IPS-18a (cell line): ENCODE measurements at regions not wholly inside any gene's neighbourhood (a gene's known extent, or its start where the extent isn't known, plus 50 kb on each side); places are given as distances from the start of the nearest gene placed in this dataset.
"Not testable (repeated sequence)": the region's sequence is repeated elsewhere in the genome, so short reads cannot be mapped to it uniquely, and the experiment has no call there.

Experiments used
- H3K27ac ChIP-seq: one replicate; pipeline ENCODE4 v1.5.1; 2013; ENCODE audit warnings: low read length
- H3K27me3 ChIP-seq: one replicate; pipeline ENCODE4 v1.6.1; 2013; ENCODE audit warnings: mild to moderate bottlenecking, low read length; ENCODE audit not compliant: control insufficient read depth, insufficient read depth
- H3K36me3 ChIP-seq: one replicate; pipeline ENCODE4 v1.6.1; 2013; ENCODE audit warnings: low read depth, low read length; ENCODE audit not compliant: control insufficient read depth
- H3K4me1 ChIP-seq: one replicate; pipeline ENCODE4 v1.6.1; 2013; ENCODE audit warnings: low read depth, low read length; ENCODE audit not compliant: control insufficient read depth
- H3K4me3 ChIP-seq: one replicate; pipeline ENCODE4 v1.5.1; 2013; ENCODE audit warnings: low read length
- H3K9ac ChIP-seq: one replicate; pipeline ENCODE4 v1.6.1; 2013; ENCODE audit warnings: mild to moderate bottlenecking, low read length, moderate library complexity
- H3K9me3 ChIP-seq: one replicate; pipeline ENCODE4 v1.6.1; 2013; ENCODE audit warnings: low read depth, low read length; ENCODE audit not compliant: control insufficient read depth

DNA sequence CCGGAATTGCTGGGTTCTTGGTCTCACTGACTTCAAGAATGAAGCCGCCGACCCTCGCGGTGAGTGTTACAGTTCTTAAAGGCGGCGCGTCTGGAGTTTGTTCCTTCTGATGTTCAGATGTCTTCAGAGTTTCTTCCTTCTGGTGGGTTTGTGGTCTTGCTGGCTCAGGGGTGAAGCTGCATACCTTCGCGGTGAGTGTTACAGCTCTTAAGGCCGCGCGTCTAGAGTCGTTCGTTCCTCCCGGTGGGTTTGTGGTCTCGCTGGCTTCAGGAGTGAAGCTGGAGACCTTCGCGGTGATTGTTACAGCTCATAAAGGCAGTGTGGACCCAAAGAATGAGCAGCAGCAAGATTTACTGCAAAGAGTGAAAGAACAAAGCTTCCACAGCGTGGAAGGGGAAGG is 792.1 kb upstream of the CCDC179 start:
- not testable (repeated sequence) for H3K4me1 ChIP-seq, H3K9me3 ChIP-seq, H3K9ac ChIP-seq, H3K4me3 ChIP-seq, H3K27me3 ChIP-seq, H3K27ac ChIP-seq, H3K36me3 ChIP-seq

DNA sequence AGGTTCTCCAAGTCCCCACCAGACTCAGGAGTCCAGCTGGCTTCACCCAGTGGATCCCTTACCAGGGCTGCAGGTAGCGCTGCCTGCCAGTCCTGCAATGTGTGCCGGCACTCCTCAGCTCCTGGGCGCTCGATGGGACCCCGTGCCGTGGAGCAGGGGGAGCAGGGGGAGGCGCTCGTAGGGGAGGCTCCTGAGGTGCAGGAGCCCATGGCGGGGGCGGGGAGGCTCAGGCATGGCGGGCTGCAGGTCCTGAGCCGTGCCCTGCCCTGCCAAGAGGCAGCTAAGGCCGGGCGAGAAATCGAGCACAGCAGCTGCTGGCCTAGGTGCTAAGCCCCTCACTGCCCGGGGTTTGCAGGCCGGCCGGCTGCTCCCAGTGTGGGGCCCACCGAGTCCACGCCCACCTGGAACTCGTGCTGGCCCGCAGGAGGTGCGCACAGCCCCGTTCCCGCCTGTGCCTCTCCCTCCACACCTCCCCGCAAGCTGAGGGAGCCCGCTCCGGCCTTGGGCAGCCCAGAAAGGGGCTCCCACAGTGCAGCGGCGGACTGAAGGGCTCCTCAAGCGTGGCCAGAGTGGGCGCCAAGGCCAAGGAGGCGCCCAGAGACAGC is 792.9 kb upstream of the CCDC179 start:
- Histone ChIP-seq H3K27ac (no peak overlapping the region), H3K9ac (no peak overlapping the region), H3K9me3 (no peaks in the 10 kb centered on the region), H3K4me3 (no peak overlapping the region), H3K36me3 (no peaks in the 10 kb centered on the region), H3K4me1 (no peaks in the 10 kb centered on the region), H3K27me3 (no peaks in the 10 kb centered on the region)

DNA sequence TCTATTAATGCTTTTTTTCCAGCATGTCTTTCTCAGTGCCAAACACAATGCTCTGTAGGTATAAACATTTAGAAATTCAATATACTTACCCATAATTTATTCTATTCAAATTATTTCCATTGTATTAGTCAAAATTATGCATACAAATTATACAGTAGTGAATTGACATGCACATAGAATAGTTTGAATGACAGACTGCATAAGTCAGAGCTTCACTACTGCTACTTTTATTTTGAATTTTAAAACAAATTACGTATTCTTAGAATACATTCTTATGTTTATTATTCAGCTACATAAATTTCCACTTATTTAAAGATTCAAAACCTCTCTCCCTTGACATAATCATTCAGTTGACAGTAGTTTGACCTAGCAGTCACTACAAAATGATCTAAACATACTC is 808.0 kb upstream of the CCDC179 start:
- no peak overlapping the region for H3K4me3 ChIP-seq

GRCh38 chr11:23673366-23673765 is 813.1 kb upstream of the CCDC179 start:
- Histone ChIP-seq H3K36me3 (no peaks in the 10 kb centered on the region), H3K27ac (no peak overlapping the region), H3K4me1 (no peaks in the 10 kb centered on the region), H3K9ac (no peak overlapping the region), H3K9me3 (no peaks in the 10 kb centered on the region), H3K27me3 (no peaks in the 10 kb centered on the region), H3K4me3 (no peak overlapping the region)

More for the DNA sequence above, 808.0 kb upstream of the CCDC179 start:
- no peaks in the 10 kb centered on the region for H3K27me3 ChIP-seq
- H3K9ac ChIP-seq, result no peak overlapping the region
- no peak overlapping the region for H3K27ac ChIP-seq
- H3K36me3 ChIP-seq, result no peaks in the 10 kb centered on the region
- no peaks in the 10 kb centered on the region for H3K4me1 ChIP-seq
- no peaks in the 10 kb centered on the region for H3K9me3 ChIP-seq

GRCh38 chr11:23674866-23675265 is 814.6 kb upstream of the CCDC179 start:
- no peaks in the 10 kb centered on the region for H3K36me3 ChIP-seq
- H3K4me3 ChIP-seq, result no peak overlapping the region
- no peaks in the 10 kb centered on the region for H3K27me3 ChIP-seq
- no peak overlapping the region for H3K9ac ChIP-seq
- H3K4me1 ChIP-seq, result no peaks in the 10 kb centered on the region
- H3K9me3 ChIP-seq, result no peaks in the 10 kb centered on the region
- no peak overlapping the region for H3K27ac ChIP-seq

DNA sequence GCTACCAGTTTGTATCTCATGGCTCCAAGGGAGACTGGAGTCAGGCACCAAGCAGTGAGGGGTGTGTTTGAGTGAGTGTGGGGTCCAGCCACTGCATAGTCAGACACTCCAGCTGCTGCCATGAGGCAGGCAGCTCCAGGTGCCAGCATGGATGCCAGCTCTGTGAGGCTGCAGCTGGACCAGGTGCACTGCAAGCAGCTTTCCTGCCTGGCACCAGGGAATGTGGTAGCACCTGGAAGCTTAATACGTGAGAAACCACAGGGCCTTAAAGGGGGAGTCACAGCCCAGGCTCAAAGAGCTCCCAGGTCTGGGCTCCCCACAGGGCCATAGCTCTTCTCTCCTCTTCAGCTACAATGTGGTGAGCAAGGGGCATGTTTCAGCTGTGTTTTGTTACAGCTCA is 817.8 kb upstream of the LUZP2 start:
- Histone ChIP-seq H3K4me3 (no peak overlapping the region), H3K27me3 (no peaks in the 10 kb centered on the region), H3K27ac (no peak overlapping the region), H3K4me1 (no peaks in the 10 kb centered on the region), H3K9me3 (no peaks in the 10 kb centered on the region), H3K36me3 (no peaks in the 10 kb centered on the region), H3K9ac (no peak overlapping the region)

DNA sequence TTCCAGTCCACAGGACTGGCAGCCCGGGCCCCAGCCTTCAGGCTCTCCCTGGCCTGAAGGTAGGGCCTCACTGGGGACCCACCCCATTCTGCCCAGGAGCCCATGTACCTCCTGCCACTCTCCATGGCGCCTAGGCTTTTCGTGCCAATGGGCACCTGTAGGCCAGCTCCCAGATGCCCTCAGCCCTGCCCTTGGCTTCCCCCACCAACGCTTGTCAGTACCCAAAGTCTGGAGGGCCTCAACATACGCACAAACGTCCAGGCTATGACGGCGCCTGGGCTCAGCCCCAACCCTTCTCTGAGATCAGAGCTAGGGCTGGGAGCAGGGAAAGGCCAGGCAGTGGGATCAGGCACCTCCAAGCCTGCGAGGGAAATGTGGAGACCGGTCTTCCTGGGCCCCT is 816.9 kb upstream of the LUZP2 start:
- no peaks in the 10 kb centered on the region for H3K27me3 ChIP-seq
- no peaks in the 10 kb centered on the region for H3K9me3 ChIP-seq
- no peak overlapping the region for H3K4me3 ChIP-seq
- H3K27ac ChIP-seq, result no peak overlapping the region
- no peak overlapping the region for H3K9ac ChIP-seq
- no peaks in the 10 kb centered on the region for H3K36me3 ChIP-seq
- H3K4me1 ChIP-seq, result peaks cover 1% of the 10 kb centered on the region

DNA sequence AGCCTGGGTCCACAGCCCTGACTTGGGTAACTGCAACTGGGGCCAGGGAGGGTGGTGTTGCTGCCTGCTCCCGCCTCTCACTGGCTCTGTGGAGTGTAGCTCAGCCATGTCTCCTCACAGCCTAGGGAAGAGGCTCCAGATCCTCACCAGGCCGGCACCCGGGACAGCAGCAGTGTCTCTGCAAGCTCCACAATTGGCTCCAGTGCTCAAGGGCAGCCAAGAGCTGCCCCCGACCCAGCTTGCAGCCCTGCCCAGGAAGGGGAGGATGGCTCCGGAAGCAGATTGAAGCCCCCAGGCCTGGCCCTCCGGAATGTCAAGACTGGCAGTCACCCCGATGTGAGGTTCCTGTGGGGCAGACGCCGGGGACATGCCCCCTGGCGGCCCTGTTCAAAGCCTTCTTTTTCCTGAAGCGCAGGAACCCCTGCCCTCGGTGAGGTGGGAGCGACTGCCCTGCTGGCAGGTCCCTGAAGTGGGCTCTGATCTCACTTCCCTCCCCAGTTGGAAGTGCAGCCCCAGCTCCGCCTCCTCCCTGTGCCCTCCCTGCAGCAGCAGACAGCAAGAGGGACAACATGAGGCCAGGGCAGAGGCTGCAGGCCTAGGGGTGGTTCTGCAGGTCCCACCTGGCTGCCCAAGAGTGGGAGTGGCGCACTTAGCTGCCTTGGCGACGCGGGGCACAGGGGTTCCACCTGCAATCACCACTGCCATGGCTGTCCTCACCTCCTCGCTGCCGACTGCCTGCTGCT is 816.2 kb upstream of the LUZP2 start:
- Histone ChIP-seq H3K27me3 (no peaks in the 10 kb centered on the region), H3K4me1 (peaks cover 3% of the 10 kb centered on the region), H3K4me3 (no peak overlapping the region), H3K9me3 (no peaks in the 10 kb centered on the region), H3K9ac (no peak overlapping the region), H3K36me3 (no peaks in the 10 kb centered on the region), H3K27ac (no peak overlapping the region)

GRCh38 chr11:23684701-23685100 is 812.2 kb upstream of the LUZP2 start:
- no peak overlapping the region for H3K9ac ChIP-seq
- H3K36me3 ChIP-seq, result no peaks in the 10 kb centered on the region
- peaks cover 3% of the 10 kb centered on the region for H3K4me1 ChIP-seq
- H3K27ac ChIP-seq, result no peak overlapping the region
- no peak overlapping the region for H3K4me3 ChIP-seq
- H3K9me3 ChIP-seq, result no peaks in the 10 kb centered on the region
- no peaks in the 10 kb centered on the region for H3K27me3 ChIP-seq

DNA sequence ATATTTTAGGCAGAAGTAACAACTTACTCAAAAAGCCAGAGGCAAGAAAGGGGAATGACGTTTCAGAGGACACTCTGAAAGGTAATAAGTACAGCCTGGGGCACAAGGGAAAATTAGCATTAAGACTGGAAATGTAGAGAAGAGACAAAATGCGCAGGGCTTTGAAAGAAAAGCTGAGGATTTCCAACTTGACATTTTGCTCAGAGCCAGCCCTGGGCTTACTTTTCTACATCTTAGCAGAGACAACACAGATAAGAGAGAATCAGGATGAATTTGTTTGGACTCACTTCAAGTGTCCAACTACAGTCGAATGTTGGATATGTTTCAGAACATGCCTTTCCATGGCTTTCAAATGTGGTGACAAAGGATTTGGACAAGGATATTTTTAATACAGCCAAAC is 808.9 kb upstream of the LUZP2 start:
- Histone ChIP-seq H3K4me3 (no peak overlapping the region), H3K27ac (no peak overlapping the region), H3K4me1 (peaks cover 13% of the 10 kb centered on the region), H3K36me3 (no peaks in the 10 kb centered on the region), H3K9me3 (no peaks in the 10 kb centered on the region), H3K27me3 (no peaks in the 10 kb centered on the region), H3K9ac (no peak overlapping the region)

DNA sequence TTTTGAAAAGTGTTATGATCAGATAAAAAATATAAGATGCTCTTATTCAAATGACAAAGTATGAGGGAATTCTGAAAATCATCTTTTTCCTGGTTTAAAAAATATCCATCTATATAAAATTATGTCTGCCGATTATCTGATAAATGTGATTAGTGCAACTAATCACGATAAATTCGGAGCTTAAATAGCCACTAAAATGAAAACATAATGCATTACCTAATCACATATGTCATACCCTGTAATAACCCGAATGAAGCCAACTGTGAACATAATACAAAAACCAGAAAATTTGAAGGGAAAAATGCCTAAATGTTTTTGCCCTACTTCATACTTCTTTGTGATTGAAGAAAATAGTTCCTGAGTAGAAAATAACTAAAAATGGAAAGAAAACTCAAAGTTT is 808.4 kb upstream of the LUZP2 start:
- H3K4me1 ChIP-seq, result peaks cover 13% of the 10 kb centered on the region
- H3K9me3 ChIP-seq, result no peaks in the 10 kb centered on the region
- no peaks in the 10 kb centered on the region for H3K36me3 ChIP-seq
- H3K27ac ChIP-seq, result no peak overlapping the region
- H3K4me3 ChIP-seq, result no peak overlapping the region
- H3K27me3 ChIP-seq, result no peaks in the 10 kb centered on the region
- H3K9ac ChIP-seq, result no peak overlapping the region

DNA sequence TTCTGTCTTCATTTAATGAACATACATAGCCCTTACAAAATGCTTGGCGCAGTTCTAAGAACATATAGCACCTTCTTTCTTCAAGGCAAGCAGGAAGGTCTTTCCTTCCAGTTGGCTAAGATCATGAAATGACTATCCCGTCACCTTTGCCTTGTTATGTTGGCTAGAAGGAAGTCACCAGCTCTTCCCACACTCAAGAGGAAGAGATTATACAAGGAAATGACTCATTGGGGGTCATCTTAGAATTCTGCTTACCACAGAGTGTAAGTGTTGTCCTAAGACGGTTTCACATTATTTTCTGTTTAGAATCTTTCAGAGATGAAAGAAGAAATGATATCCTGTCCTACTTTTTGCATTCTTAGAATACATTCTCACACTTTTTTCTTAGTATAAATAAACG is 808.0 kb upstream of the LUZP2 start:
- no peaks in the 10 kb centered on the region for H3K27me3 ChIP-seq
- H3K9ac ChIP-seq, result no peak overlapping the region
- H3K4me3 ChIP-seq, result no peak overlapping the region
- H3K36me3 ChIP-seq, result no peaks in the 10 kb centered on the region
- H3K4me1 ChIP-seq, result peaks cover 13% of the 10 kb centered on the region
- no peaks in the 10 kb centered on the region for H3K9me3 ChIP-seq
- no peak overlapping the region for H3K27ac ChIP-seq
